T-cell (primary cell): ENCODE measurements at regions not wholly inside any gene's neighbourhood (a gene's known extent, or its start where the extent isn't known, plus 50 kb on each side); places are given as distances from the start of the nearest gene placed in this dataset.

ENCODE experiments used
- ATAC-seq, 4 experiments: fragments of 200-7000 bp in 3 of 4; fragments of 150-1000 bp in 1 of 4; cut with Tn5 transposase; replicated peaks in 1 of 4; 1 replicate in 3 of 4; 2 replicates in 1 of 4; pipeline ENCODE4 v1.10.0; 2021; ENCODE audit warnings: moderate library complexity in 3 of 4, mild to moderate bottlenecking in 2 of 4, moderate number of reproducible peaks in 1 of 4
- CTCF ChIA-PET, 2 donors: fragments of 300-600 bp; sonication (Branson Sonifier 250); formaldehyde crosslinking; loops; one replicate each; lab custom pipeline; 2022; ENCODE audit warnings: antibody characterized with exemption in 2 of 2; lab: Charles Lee
- POLR2A ChIA-PET, 2 donors: fragments of 300-600 bp; sonication (Branson Sonifier 250); formaldehyde crosslinking; loops; one replicate each; lab custom pipeline; 2022; ENCODE audit warnings: antibody characterized with exemption in 2 of 2; lab: Charles Lee
- DNase-seq, 35 experiments: peaks; one replicate each; pipeline versions ENCODE4 v3.0.0 to v3.0.0-alpha.2; 2013 to 2023
- H3K27ac ChIP-seq: one replicate; pipeline ENCODE4 v1.5.1; 2013; ENCODE audit warnings: low read length
- H3K27me3 ChIP-seq, 2 experiments: replicated peaks in 1 of 2; 1 replicate in 1 of 2; 2 replicates in 1 of 2; pipeline versions ENCODE4 v1.6.1 to v1.7.0; 2013; ENCODE audit warnings: low read length in 1 of 2, mixed read lengths in 1 of 2; ENCODE audit not compliant: control insufficient read depth in 2 of 2, insufficient read depth in 2 of 2; ENCODE audit errors: extremely low read depth in 1 of 2
- H3K36me3 ChIP-seq, 2 donors: 1 replicate in 1 of 2; 2 replicates in 1 of 2; pipeline versions ENCODE4 v1.6.1 to v1.7.0; 2013; ENCODE audit warnings: low read length in 1 of 2; ENCODE audit not compliant: control insufficient read depth in 2 of 2, insufficient read depth in 1 of 2; ENCODE audit errors: extremely low read depth in 1 of 2
- H3K4me1 ChIP-seq, 2 experiments: 1 replicate in 1 of 2; 2 replicates in 1 of 2; pipeline versions ENCODE4 v1.6.1 to v1.7.0; 2013; ENCODE audit warnings: low read length in 2 of 2, mixed read lengths in 1 of 2; ENCODE audit not compliant: insufficient read depth in 2 of 2, control insufficient read depth in 1 of 2; ENCODE audit errors: extremely low read depth in 1 of 2
- H3K4me3 ChIP-seq, 2 donors: 1 replicate in 1 of 2; 2 replicates in 1 of 2; pipeline versions ENCODE4 v1.5.1 to v1.7.0; 2013; ENCODE audit warnings: mild to moderate bottlenecking in 2 of 2, low read length in 1 of 2, moderate library complexity in 1 of 2; ENCODE audit not compliant: control insufficient read depth in 1 of 2; ENCODE audit errors: extremely low read depth in 1 of 2
- H3K9me3 ChIP-seq: 2 replicates; pipeline ENCODE4 v1.7.0; 2013
- H3K27ac Mint-ChIP-seq, 2 donors: one replicate each; pipeline ENCODE4 v1.8.0; 2020 to 2021; ENCODE audit warnings: mild to moderate bottlenecking in 2 of 2, mixed read lengths in 2 of 2
- H3K27me3 Mint-ChIP-seq, 2 donors: one replicate each; pipeline ENCODE4 v1.8.0; 2021 to 2022; ENCODE audit warnings: mixed read lengths in 2 of 2
- H3K36me3 Mint-ChIP-seq: one replicate; pipeline ENCODE4 v1.8.0; 2021; ENCODE audit warnings: mixed read lengths
- H3K4me1 Mint-ChIP-seq, 3 donors: one replicate each; pipeline ENCODE4 v1.8.0; 2020 to 2022; ENCODE audit warnings: mixed read lengths in 3 of 3, mild to moderate bottlenecking in 1 of 3
- H3K4me3 Mint-ChIP-seq, 3 donors: one replicate each; pipeline ENCODE4 v1.8.0; 2020 to 2022; ENCODE audit warnings: mild to moderate bottlenecking in 3 of 3, mixed read lengths in 3 of 3, moderate library complexity in 3 of 3
- H3K9me3 Mint-ChIP-seq, 3 donors: one replicate each; pipeline ENCODE4 v1.8.0; 2020 to 2022; ENCODE audit warnings: mixed read lengths in 3 of 3
- WGBS: methylation state at CpG from one replicate; pipeline ENCODE4 v1.1.5; 2013; ENCODE audit warnings: missing lambda C conversion rate; ENCODE audit not compliant: insufficient coverage; 5-methylcytosine and 5-hydroxymethylcytosine counted together

- no peaks in the 10 kb centered on the region for H3K4me1 Mint-ChIP-seq
- H3K27me3 Mint-ChIP-seq = no peaks in the 10 kb centered on the region
- WGBS = no CpG with 5 or more reads among the region's 3 CpGs
- H3K36me3 Mint-ChIP-seq = no peaks in the 10 kb centered on the region
- H3K4me1 ChIP-seq = no peaks in the 10 kb centered on the region
- no peak overlapping the region for H3K4me3 ChIP-seq
- H3K4me3 Mint-ChIP-seq = no peak overlapping the region
- POLR2A ChIA-PET = no interaction called here
- no peak for ATAC-seq
- peaks cover 0 to 11% (median 2%) of the 10 kb centered on the region in 3 donors for H3K9me3 Mint-ChIP-seq
- no peaks in the 10 kb centered on the region for H3K9me3 ChIP-seq
- H3K27me3 ChIP-seq = no peaks in the 10 kb centered on the region
- no peak overlapping the region for H3K27ac Mint-ChIP-seq
- no peak overlapping the region for H3K27ac ChIP-seq
- no peaks in the 10 kb centered on the region for H3K36me3 ChIP-seq
- no peak for DNase-seq
- CTCF ChIA-PET = no interaction called here
Measured at GRCh38 chr12:82132390-82132789, 225.8 kb downstream of the CCDC59 start.

GRCh38 chr12:82130762-82131161 is 227.4 kb downstream of the CCDC59 start:
- ATAC-seq = no peak
- H3K36me3 Mint-ChIP-seq = no peaks in the 10 kb centered on the region
- no peaks in the 10 kb centered on the region for H3K4me1 Mint-ChIP-seq
- H3K36me3 ChIP-seq = no peaks in the 10 kb centered on the region
- H3K27me3 Mint-ChIP-seq = no peaks in the 10 kb centered on the region
- ChIA-PET CTCF (no interaction called here), POLR2A (no interaction called here)
- no peaks in the 10 kb centered on the region for H3K9me3 ChIP-seq
- no peak for DNase-seq
- no peak overlapping the region for H3K27ac ChIP-seq
- H3K27me3 ChIP-seq = no peaks in the 10 kb centered on the region
- no peak overlapping the region for H3K4me3 Mint-ChIP-seq
- no peak overlapping the region for H3K4me3 ChIP-seq
- no peaks in the 10 kb centered on the region for H3K4me1 ChIP-seq
- H3K9me3 Mint-ChIP-seq = peaks cover 0 to 6% (median 0%) of the 10 kb centered on the region in 3 donors
- H3K27ac Mint-ChIP-seq = no peak overlapping the region

GRCh38 chr12:82124711-82125380 is 233.3 kb downstream of the CCDC59 start:
- no peak overlapping the region for H3K27ac ChIP-seq
- H3K4me3 Mint-ChIP-seq = no peak overlapping the region
- no peaks in the 10 kb centered on the region for H3K36me3 ChIP-seq
- 67% methylated on average over 1 of the region's 2 CpGs for WGBS
- H3K4me3 ChIP-seq = no peak overlapping the region
- no peak for ATAC-seq
- H3K36me3 Mint-ChIP-seq = no peaks in the 10 kb centered on the region
- peaks cover 0 to 5% of the 10 kb centered on the region in 2 experiments for H3K27me3 ChIP-seq
- H3K9me3 ChIP-seq = no peaks in the 10 kb centered on the region
- H3K27me3 Mint-ChIP-seq = peaks cover 0 to 3% of the 10 kb centered on the region in 2 donors
- no peaks in the 10 kb centered on the region for H3K4me1 Mint-ChIP-seq
- DNase-seq = no peak
- ChIA-PET POLR2A (no interaction called here), CTCF (interaction anchor here in 1 of 2 donors (0.6 kb wide), 1 partner anchor 489 kb away, joined by 4 read pairs; no protein-coding TSS in a partner anchor)
- no peak overlapping the region for H3K27ac Mint-ChIP-seq
- peaks cover 0 to 15% (median 4%) of the 10 kb centered on the region in 3 donors for H3K9me3 Mint-ChIP-seq
- H3K4me1 ChIP-seq = no peaks in the 10 kb centered on the region

GRCh38 chr12:82121545-82121944 is 236.6 kb downstream of the CCDC59 start:
- no peak overlapping the region for H3K27ac Mint-ChIP-seq
- no peak overlapping the region for H3K4me3 ChIP-seq
- H3K27me3 ChIP-seq = peaks cover 0 to 5% of the 10 kb centered on the region in 2 experiments
- no peak overlapping the region for H3K27ac ChIP-seq
- no peaks in the 10 kb centered on the region for H3K4me1 Mint-ChIP-seq
- H3K4me3 Mint-ChIP-seq = no peak overlapping the region
- no peaks in the 10 kb centered on the region for H3K9me3 ChIP-seq
- H3K36me3 Mint-ChIP-seq = no peaks in the 10 kb centered on the region
- peaks cover 0 to 3% of the 10 kb centered on the region in 2 donors for H3K27me3 Mint-ChIP-seq
- POLR2A ChIA-PET = no interaction called here
- H3K4me1 ChIP-seq = no peaks in the 10 kb centered on the region
- peaks cover 0 to 11% (median 4%) of the 10 kb centered on the region in 3 donors for H3K9me3 Mint-ChIP-seq
- ATAC-seq (no peak), DNase-seq (no peak)
- H3K36me3 ChIP-seq = no peaks in the 10 kb centered on the region
- CTCF ChIA-PET = no interaction called here

GRCh38 chr12:82120901-82121300 is 237.3 kb downstream of the CCDC59 start:
- ChIA-PET POLR2A (no interaction called here), CTCF (no interaction called here)
- Histone ChIP-seq H3K4me3 (no peak overlapping the region), H3K4me1 (no peaks in the 10 kb centered on the region), H3K27ac (no peak overlapping the region), H3K36me3 (no peaks in the 10 kb centered on the region), H3K27me3 (peaks cover 0 to 5% of the 10 kb centered on the region in 2 experiments), H3K9me3 (no peaks in the 10 kb centered on the region)
- no peak overlapping the region for H3K27ac Mint-ChIP-seq
- 96% methylated on average over 3 of the region's 4 CpGs for WGBS
- H3K27me3 Mint-ChIP-seq = peaks cover 0 to 3% of the 10 kb centered on the region in 2 donors
- no peak for ATAC-seq
- DNase-seq = no peak
- no peaks in the 10 kb centered on the region for H3K4me1 Mint-ChIP-seq
- no peak overlapping the region for H3K4me3 Mint-ChIP-seq
- H3K36me3 Mint-ChIP-seq = no peaks in the 10 kb centered on the region
- H3K9me3 Mint-ChIP-seq = peaks cover 0 to 10% (median 4%) of the 10 kb centered on the region in 3 donors

GRCh38 chr12:82109243-82109642 is 248.9 kb downstream of the CCDC59 start:
- ATAC-seq (no peak), DNase-seq (no peak)
- no CpG with 5 or more reads among the region's 1 CpG for WGBS
- H3K4me1 Mint-ChIP-seq = no peaks in the 10 kb centered on the region
- Histone ChIP-seq H3K36me3 (no peaks in the 10 kb centered on the region), H3K4me3 (no peak overlapping the region), H3K27me3 (no peaks in the 10 kb centered on the region), H3K4me1 (no peaks in the 10 kb centered on the region), H3K9me3 (no peaks in the 10 kb centered on the region), H3K27ac (no peak overlapping the region)
- H3K27me3 Mint-ChIP-seq = no peaks in the 10 kb centered on the region
- POLR2A ChIA-PET = no interaction called here
- CTCF ChIA-PET = no interaction called here
- H3K27ac Mint-ChIP-seq = no peak overlapping the region
- no peak overlapping the region for H3K4me3 Mint-ChIP-seq
- H3K36me3 Mint-ChIP-seq = no peaks in the 10 kb centered on the region
- H3K9me3 Mint-ChIP-seq = peaks cover 0 to 5% (median 0%) of the 10 kb centered on the region in 3 donors

GRCh38 chr12:82108615-82109014 is 249.6 kb downstream of the CCDC59 start:
- peaks cover 0 to 5% (median 0%) of the 10 kb centered on the region in 3 donors for H3K9me3 Mint-ChIP-seq
- no peaks in the 10 kb centered on the region for H3K4me1 Mint-ChIP-seq
- no CpG with 5 or more reads among the region's 1 CpG for WGBS
- H3K27me3 Mint-ChIP-seq = no peaks in the 10 kb centered on the region
- H3K27ac Mint-ChIP-seq = no peak overlapping the region
- DNase-seq (no peak), ATAC-seq (no peak)
- H3K36me3 Mint-ChIP-seq = no peaks in the 10 kb centered on the region
- H3K4me3 ChIP-seq = no peak overlapping the region
- H3K9me3 ChIP-seq = no peaks in the 10 kb centered on the region
- no peaks in the 10 kb centered on the region for H3K27me3 ChIP-seq
- H3K4me3 Mint-ChIP-seq = no peak overlapping the region
- no peaks in the 10 kb centered on the region for H3K36me3 ChIP-seq
- H3K27ac ChIP-seq = no peak overlapping the region
- H3K4me1 ChIP-seq = no peaks in the 10 kb centered on the region
- ChIA-PET CTCF (no interaction called here), POLR2A (no interaction called here)
